ENCODE measurements at regions not wholly inside any gene's neighbourhood (a gene's known extent, or its start where the extent isn't known, plus 50 kb on each side); places are given as distances from the start of the nearest gene placed in this dataset.

DNA sequence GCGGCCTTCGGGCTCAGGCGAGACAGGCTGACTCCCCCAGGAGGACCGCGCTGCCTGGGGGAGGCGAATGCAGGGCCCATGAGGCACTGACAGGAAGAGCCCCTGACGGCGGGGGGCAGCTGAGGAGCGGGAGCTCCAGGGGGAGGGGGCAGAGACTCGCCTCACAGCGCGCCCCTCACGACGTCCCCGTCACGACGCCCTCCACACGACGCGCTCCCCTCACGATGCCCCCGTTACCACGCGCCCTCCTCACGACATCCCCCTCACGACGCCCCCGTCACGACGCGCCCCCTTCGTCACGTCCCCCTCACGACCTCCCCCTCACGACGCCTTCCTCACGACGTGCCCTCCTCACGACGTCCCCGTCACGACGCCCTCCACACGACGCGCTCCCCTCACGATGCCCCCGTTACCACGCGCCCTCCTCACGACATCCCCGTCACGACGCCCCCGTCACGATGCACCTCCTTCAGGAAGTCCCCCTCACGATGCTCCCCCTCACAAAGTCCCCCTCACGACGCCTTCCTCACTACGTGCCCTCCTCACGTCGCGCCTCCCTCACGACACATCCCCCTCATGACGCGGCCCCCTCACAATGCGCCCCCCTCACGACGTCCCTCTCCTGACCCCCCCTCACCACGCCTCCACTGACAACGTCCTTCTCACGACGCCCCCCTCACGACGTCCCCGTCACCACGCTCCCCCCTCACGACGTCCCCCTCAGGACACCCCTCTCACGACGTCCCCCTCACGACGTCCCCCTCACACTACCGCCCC lies 99.6 kb downstream of the ING1 start:
- Mint-ChIP-seq H3K9me3 (ENCODE audit: low read depth) (no peaks in the 10 kb centered on the region), H3K36me3 (ENCODE audit: low read depth) (no peaks in the 10 kb centered on the region), H3K4me3 (ENCODE audit: unreplicated experiment) (no peak overlapping the region), H3K4me1 (ENCODE audit: low read depth) (peaks cover 22% of the 10 kb centered on the region), H3K27me3 (ENCODE audit: low read depth) (peaks cover 6% of the 10 kb centered on the region), H3K27ac (ENCODE audit: unreplicated experiment) (no peak overlapping the region)
- DNase-seq (ENCODE audit: low spot score), result no peak
- TF ChIP-seq CTCF (IDR thresholded peaks at IDR 0.05), result no peak

DNA sequence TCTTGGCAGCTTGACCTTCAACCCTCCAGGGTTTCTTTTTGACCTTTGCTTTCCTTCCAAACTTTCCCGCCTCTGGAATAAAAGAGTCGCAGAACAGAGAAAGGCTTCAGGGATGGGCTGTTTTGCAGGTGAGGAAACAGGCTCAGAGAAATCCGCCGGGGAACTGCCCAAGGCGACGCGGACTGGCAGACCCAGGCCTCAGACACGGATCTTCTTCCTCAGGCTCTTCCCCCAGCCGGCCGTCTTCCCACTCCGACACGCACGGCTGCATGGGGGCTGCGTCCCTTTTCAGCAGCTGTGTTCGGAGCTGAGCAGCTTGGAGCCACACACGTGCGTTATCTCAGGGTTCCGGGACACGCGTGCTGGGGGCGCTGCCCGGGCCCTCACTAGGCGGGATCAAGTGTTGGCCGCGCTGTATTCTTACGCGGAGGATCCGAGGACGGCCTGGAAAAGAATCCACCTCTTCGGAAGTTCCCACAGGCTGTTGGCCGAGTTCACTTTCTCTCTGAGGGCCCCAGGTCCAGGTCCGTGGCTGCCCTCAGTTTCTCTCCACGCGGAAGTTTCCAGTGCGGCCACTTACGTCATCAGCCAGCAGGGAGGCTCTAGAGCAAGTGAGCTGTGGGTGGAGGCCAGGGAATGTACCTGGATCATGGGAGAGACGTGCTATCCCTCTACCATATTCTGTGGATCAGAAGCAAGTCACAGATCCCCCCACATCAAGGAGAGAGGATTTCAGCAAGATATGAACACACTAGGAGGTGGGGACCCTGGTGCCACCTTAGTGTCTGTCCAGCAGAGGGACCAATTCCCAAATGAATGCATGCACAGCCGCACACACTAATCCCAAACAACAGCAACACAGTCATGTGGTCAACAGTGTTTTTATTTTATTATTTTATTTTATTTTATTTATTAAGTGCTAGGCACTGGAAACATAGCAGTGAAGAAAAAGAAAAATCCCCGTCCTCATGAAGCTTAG lies 100.4 kb downstream of the ING1 start:
- peaks cover 6% of the 10 kb centered on the region for H3K27me3 Mint-ChIP-seq (ENCODE audit: low read depth)
- H3K4me3 Mint-ChIP-seq (ENCODE audit: unreplicated experiment), result no peak overlapping the region
- DNase-seq (ENCODE audit: low spot score), result no peak
- no peak overlapping the region for H3K27ac Mint-ChIP-seq (ENCODE audit: unreplicated experiment)
- peaks cover 15% of the 10 kb centered on the region for H3K4me1 Mint-ChIP-seq (ENCODE audit: low read depth)
- no peaks in the 10 kb centered on the region for H3K9me3 Mint-ChIP-seq (ENCODE audit: low read depth)
- peak; percentile 46 for TF ChIP-seq CTCF (IDR thresholded peaks at IDR 0.05)
- no peaks in the 10 kb centered on the region for H3K36me3 Mint-ChIP-seq (ENCODE audit: low read depth)

DNA sequence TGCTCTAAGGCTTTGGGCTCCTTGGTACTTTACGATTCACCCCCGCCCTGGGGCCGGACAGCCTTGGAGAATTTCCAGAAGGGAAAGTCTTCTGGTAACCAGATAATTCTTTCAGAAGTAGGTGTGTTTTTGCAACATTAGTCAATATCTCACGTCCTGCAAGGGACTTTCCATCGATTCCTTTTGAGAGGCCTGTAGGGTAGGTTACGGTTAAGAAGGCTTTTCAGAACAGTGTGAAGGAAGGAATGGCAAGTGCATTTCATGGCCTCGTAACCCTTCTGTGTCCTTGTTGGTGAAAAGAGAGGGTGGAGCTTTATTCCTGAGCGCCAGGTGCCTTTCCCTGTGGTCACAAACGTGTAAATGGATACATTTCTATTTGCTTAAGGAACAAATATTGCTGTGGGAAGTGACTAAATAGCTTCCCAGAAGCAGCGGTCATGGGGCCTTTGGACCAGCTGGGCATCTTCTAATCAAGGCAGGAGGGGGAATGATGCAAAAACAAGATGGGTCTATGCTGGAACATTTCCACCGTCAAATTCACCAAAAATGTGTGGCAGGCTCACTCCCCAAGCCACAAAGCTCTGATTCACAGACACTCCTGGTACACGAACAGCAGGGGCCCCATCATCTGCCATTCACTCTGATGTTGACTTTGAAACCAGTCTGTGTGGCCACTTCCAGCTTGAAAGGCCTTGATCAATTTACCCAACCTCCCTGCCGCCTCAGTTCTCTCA lies 99.2 kb downstream of the ANKRD10 start:
- Mint-ChIP-seq H3K36me3 (ENCODE audit: low read depth) (no peaks in the 10 kb centered on the region), H3K4me1 (ENCODE audit: low read depth) (peaks cover 21% of the 10 kb centered on the region), H3K4me3 (ENCODE audit: unreplicated experiment) (no peak overlapping the region), H3K9me3 (ENCODE audit: low read depth) (no peaks in the 10 kb centered on the region), H3K27ac (ENCODE audit: unreplicated experiment) (peak overlapping the region; percentile 12), H3K27me3 (ENCODE audit: low read depth) (peaks cover 6% of the 10 kb centered on the region)
- TF ChIP-seq CTCF (IDR thresholded peaks at IDR 0.05), result no peak
- no peak for DNase-seq (ENCODE audit: low spot score)

GRCh38 chr13:110816500-110816899 lies 98.4 kb downstream of the ANKRD10 start:
- Mint-ChIP-seq H3K4me3 (ENCODE audit: unreplicated experiment) (no peak overlapping the region), H3K36me3 (ENCODE audit: low read depth) (no peaks in the 10 kb centered on the region), H3K27ac (ENCODE audit: unreplicated experiment) (no peak overlapping the region), H3K9me3 (ENCODE audit: low read depth) (no peaks in the 10 kb centered on the region), H3K27me3 (ENCODE audit: low read depth) (peaks cover under 1% of the 10 kb centered on the region), H3K4me1 (ENCODE audit: low read depth) (peaks cover 21% of the 10 kb centered on the region)
- DNase-seq (ENCODE audit: low spot score), result no peak
- TF ChIP-seq CTCF (IDR thresholded peaks at IDR 0.05), result no peak

- H3K27me3 Mint-ChIP-seq (ENCODE audit: low read depth), result no peaks in the 10 kb centered on the region
- no peak overlapping the region for H3K4me3 Mint-ChIP-seq (ENCODE audit: unreplicated experiment)
- no peak overlapping the region for H3K27ac Mint-ChIP-seq (ENCODE audit: unreplicated experiment)
- no peak for DNase-seq (ENCODE audit: low spot score)
- H3K36me3 Mint-ChIP-seq (ENCODE audit: low read depth), result no peaks in the 10 kb centered on the region
- no peak for TF ChIP-seq CTCF (IDR thresholded peaks at IDR 0.05)
- no peaks in the 10 kb centered on the region for H3K9me3 Mint-ChIP-seq (ENCODE audit: low read depth)
- H3K4me1 Mint-ChIP-seq (ENCODE audit: low read depth), result peaks cover 21% of the 10 kb centered on the region
These were observed 97.7 kb downstream of the ANKRD10 start for GRCh38 chr13:110817143-110817542.

Measured in chondrocyte (in vitro differentiated cells).